Astrocyte (in vitro differentiated cells and primary cell): ENCODE measurements at regions not wholly inside any gene's neighbourhood (a gene's known extent, or its start where the extent isn't known, plus 50 kb on each side); places are given as distances from the start of the nearest gene placed in this dataset.

Source experiments
- DNase-seq: peaks from one replicate; pipeline ENCODE4 v3.0.0-alpha.2; 2010; ENCODE audit warnings: low read depth
- FAIRE-seq: peaks from 2 replicates; lab custom pipeline; 2011; peaks lifted over from hg19 to GRCh38; lab: Jason Lieb, UNC
- H2AFZ ChIP-seq: 2 replicates; pipeline ENCODE4 v1.6.0; 2012; ENCODE audit warnings: low read depth, low read length, inconsistent platforms
- H3K27ac ChIP-seq: 2 replicates; pipeline ENCODE4 v1.5.1; 2011; ENCODE audit warnings: low read depth, low read length, inconsistent platforms
- H3K27me3 ChIP-seq: 2 replicates; pipeline ENCODE4 v1.6.0; 2011; ENCODE audit warnings: low read length, inconsistent platforms; ENCODE audit not compliant: insufficient read depth
- H3K36me3 ChIP-seq: 2 replicates; pipeline ENCODE4 v1.5.1; 2011; ENCODE audit warnings: low read length, inconsistent platforms; ENCODE audit not compliant: insufficient read depth
- H3K4me1 ChIP-seq: 2 replicates; pipeline ENCODE4 v1.5.1; 2011; ENCODE audit warnings: low read length, inconsistent platforms; ENCODE audit not compliant: insufficient read depth
- H3K4me2 ChIP-seq: 2 replicates; pipeline ENCODE4 v1.6.0; 2012; ENCODE audit warnings: low read length, inconsistent platforms
- H3K4me3 ChIP-seq: 2 replicates; pipeline ENCODE4 v1.5.1; 2011; ENCODE audit warnings: low read depth, mild to moderate bottlenecking, low read length, inconsistent platforms; ENCODE audit not compliant: insufficient read depth
- H3K79me2 ChIP-seq: 2 replicates; pipeline ENCODE4 v1.6.0; 2012; ENCODE audit warnings: mild to moderate bottlenecking, low read length, inconsistent platforms; ENCODE audit not compliant: insufficient read depth
- H3K9ac ChIP-seq: 2 replicates; pipeline ENCODE4 v1.6.0; 2012; ENCODE audit warnings: mild to moderate bottlenecking, low read length, inconsistent platforms
- H3K9me3 ChIP-seq: 2 replicates; pipeline ENCODE4 v1.5.1; 2012; ENCODE audit warnings: low read depth, mild to moderate bottlenecking, low read length, inconsistent platforms; ENCODE audit not compliant: insufficient read depth
- H4K20me1 ChIP-seq: 2 replicates; pipeline ENCODE4 v1.6.0; 2012; ENCODE audit warnings: low read length, inconsistent platforms; ENCODE audit not compliant: insufficient read depth
- H3K27ac Mint-ChIP-seq: one replicate; pipeline ENCODE4 v1.8.0; 2021; ENCODE audit warnings: mild to moderate bottlenecking, mixed read lengths; ENCODE audit not compliant: unreplicated experiment
- H3K27me3 Mint-ChIP-seq: one replicate; pipeline ENCODE4 v1.8.0; 2021; ENCODE audit warnings: low read depth, mixed read lengths; ENCODE audit not compliant: unreplicated experiment
- H3K36me3 Mint-ChIP-seq: one replicate; pipeline ENCODE4 v1.8.0; 2021; ENCODE audit warnings: low read depth, mixed read lengths; ENCODE audit not compliant: unreplicated experiment
- H3K4me1 Mint-ChIP-seq: one replicate; pipeline ENCODE4 v1.8.0; 2021; ENCODE audit warnings: low read depth, mixed read lengths; ENCODE audit not compliant: unreplicated experiment
- H3K4me3 Mint-ChIP-seq: one replicate; pipeline ENCODE4 v1.8.0; 2021; ENCODE audit warnings: mild to moderate bottlenecking, moderate library complexity, mixed read lengths; ENCODE audit not compliant: unreplicated experiment
- H3K9me3 Mint-ChIP-seq: one replicate; pipeline ENCODE4 v1.8.0; 2021; ENCODE audit warnings: mild to moderate bottlenecking, mixed read lengths; ENCODE audit not compliant: unreplicated experiment
- CTCF ChIP-seq: IDR thresholded peaks from 2 replicates; pipeline ENCODE4 v1.5.1; 2011; ENCODE audit warnings: low read depth, mild to moderate bottlenecking, inconsistent platforms, low read length, moderate library complexity; ENCODE audit not compliant: insufficient read depth
- EZH2 ChIP-seq: IDR thresholded peaks from 2 replicates; pipeline ENCODE4 v1.6.1; 2012; ENCODE audit warnings: mild to moderate bottlenecking, low read length, inconsistent platforms; ENCODE audit not compliant: insufficient read depth

- Histone ChIP-seq H3K27me3 (peaks cover 26% of the 10 kb centered on the region), H3K4me2 (peak overlapping the region; percentile 77), H3K4me3 (no peak overlapping the region), H3K79me2 (no peaks in the 10 kb centered on the region), H3K27ac (no peak overlapping the region), H4K20me1 (no peaks in the 10 kb centered on the region), H3K9me3 (no peaks in the 10 kb centered on the region), H3K4me1 (no peaks in the 10 kb centered on the region), H2AFZ (no peak overlapping the region), H3K9ac (no peak overlapping the region), H3K36me3 (no peaks in the 10 kb centered on the region)
- no peaks in the 10 kb centered on the region for H3K36me3 Mint-ChIP-seq
- no peak overlapping the region for H3K27ac Mint-ChIP-seq
- peak overlapping the region; percentile 81 for H3K4me3 Mint-ChIP-seq
- H3K4me1 Mint-ChIP-seq: peaks cover 5% of the 10 kb centered on the region
- H3K27me3 Mint-ChIP-seq: peaks cover 80% of the 10 kb centered on the region
- DNase-seq (peak; percentile 12), FAIRE-seq (no peak)
- no peak for TF ChIP-seq EZH2
- no peak for TF ChIP-seq CTCF
- peaks cover 8% of the 10 kb centered on the region for H3K9me3 Mint-ChIP-seq
Measured at GRCh38 chr1:38577937-38578270, 281.7 kb downstream of the RRAGC start.

GRCh38 chr1:38577385-38577784, 282.2 kb downstream of the RRAGC start:
- Histone ChIP-seq H3K4me2 (no peak overlapping the region), H3K4me1 (no peaks in the 10 kb centered on the region), H3K36me3 (no peaks in the 10 kb centered on the region), H3K79me2 (no peaks in the 10 kb centered on the region), H3K4me3 (no peak overlapping the region), H4K20me1 (no peaks in the 10 kb centered on the region), H2AFZ (no peak overlapping the region), H3K27me3 (peaks cover 28% of the 10 kb centered on the region), H3K9ac (no peak overlapping the region), H3K9me3 (no peaks in the 10 kb centered on the region), H3K27ac (no peak overlapping the region)
- Mint-ChIP-seq H3K36me3 (no peaks in the 10 kb centered on the region), H3K27me3 (peaks cover 77% of the 10 kb centered on the region), H3K27ac (no peak overlapping the region), H3K4me3 (no peak overlapping the region), H3K9me3 (peaks cover 5% of the 10 kb centered on the region), H3K4me1 (peaks cover 5% of the 10 kb centered on the region)
- DNase-seq (no peak), FAIRE-seq (no peak)
- TF ChIP-seq CTCF: no peak
- no peak for TF ChIP-seq EZH2

GRCh38 chr1:38576241-38576640, 283.3 kb downstream of the RRAGC start:
- no peaks in the 10 kb centered on the region for H3K79me2 ChIP-seq
- H3K27me3 Mint-ChIP-seq: peaks cover 80% of the 10 kb centered on the region
- no peaks in the 10 kb centered on the region for H3K36me3 ChIP-seq
- H3K4me3 Mint-ChIP-seq: no peak overlapping the region
- H3K4me3 ChIP-seq: no peak overlapping the region
- TF ChIP-seq CTCF (no peak), EZH2 (no peak)
- no peak overlapping the region for H2AFZ ChIP-seq
- H3K36me3 Mint-ChIP-seq: no peaks in the 10 kb centered on the region
- H3K27ac Mint-ChIP-seq: no peak overlapping the region
- no peak overlapping the region for H3K27ac ChIP-seq
- H4K20me1 ChIP-seq: no peaks in the 10 kb centered on the region
- peaks cover 31% of the 10 kb centered on the region for H3K27me3 ChIP-seq
- peaks cover 5% of the 10 kb centered on the region for H3K9me3 Mint-ChIP-seq
- DNase-seq (no peak), FAIRE-seq (no peak)
- H3K9me3 ChIP-seq: no peaks in the 10 kb centered on the region
- no peaks in the 10 kb centered on the region for H3K4me1 ChIP-seq
- peaks cover 5% of the 10 kb centered on the region for H3K4me1 Mint-ChIP-seq
- no peak overlapping the region for H3K4me2 ChIP-seq
- H3K9ac ChIP-seq: no peak overlapping the region
